Heart left ventricle (tissue), 13 donors: ENCODE measurements at regions not wholly inside any gene's neighbourhood (a gene's known extent, or its start where the extent isn't known, plus 50 kb on each side); places are given as distances from the start of the nearest gene placed in this dataset.

Experiments
- CTCF ChIP-seq, 12 donors: fragments of 200-600 bp; sonication (generic) in 4 of 12; IDR thresholded peaks; one replicate each; pipeline versions ENCODE4 v1.5.0 to v1.8.0; 2018 to 2022; ENCODE audit warnings: antibody characterized with exemption in 12 of 12, mild to moderate bottlenecking in 5 of 12
- POLR2A ChIP-seq, 2 donors: fragments of 450-650 bp; IDR thresholded peaks; one replicate each; pipeline ENCODE4 v1.6.1; 2017; ENCODE audit warnings: antibody characterized with exemption in 2 of 2, mild to moderate bottlenecking in 2 of 2, moderate library complexity in 2 of 2
- donor health status: ischemic (EF 13 %, LVEDD 7.1; RV severe dilation, severe dysfunction).
- donor health status: DM: no; HTN: yes; CAD: no.
- donor health status: DM: no; HTN: no; CAD: no.
- donor health status: ischemic (EF 25% LVEDD 6.9; RV normal size, moderate dysfunction).
- donor health status: ischemic (EF 25% LVEDD 5.7; RV mildly dilated, moderate dysfunction).
- donor health status: ischemic (EF 35%, LVEDD 5.7; RV mildly dilated, moderate dysfunction).
- donor health status: nonischemic (EF 11% LVEDD 7.7; RV severe dilation, severe dysfunction).
- donor health status: DM: yes; HTN: yes; CAD: no.
- donor health status: PGD.
- donor health status: ischemic (EF 29% LVEDD 5.4; RV normal size, mild dysfunction).
- donor health status: nonischemic (EF 23%, LVEDD 6.1; RV moderate dilation, normal function).

GRCh38 chr5:90297045-90297764 lies 112.4 kb downstream of the CETN3 start:
- no peak for TF ChIP-seq CTCF (IDR thresholded peaks at IDR 0.05)
- no peak for TF ChIP-seq POLR2A (IDR thresholded peaks at IDR 0.05)
